ENCODE measurements at regions not wholly inside any gene's neighbourhood (a gene's known extent, or its start where the extent isn't known, plus 50 kb on each side); places are given as distances from the start of the nearest gene placed in this dataset.
"Not testable (repeated sequence)": the region's sequence is repeated elsewhere in the genome, so short reads cannot be mapped to it uniquely, and the experiment has no call there.

DNA sequence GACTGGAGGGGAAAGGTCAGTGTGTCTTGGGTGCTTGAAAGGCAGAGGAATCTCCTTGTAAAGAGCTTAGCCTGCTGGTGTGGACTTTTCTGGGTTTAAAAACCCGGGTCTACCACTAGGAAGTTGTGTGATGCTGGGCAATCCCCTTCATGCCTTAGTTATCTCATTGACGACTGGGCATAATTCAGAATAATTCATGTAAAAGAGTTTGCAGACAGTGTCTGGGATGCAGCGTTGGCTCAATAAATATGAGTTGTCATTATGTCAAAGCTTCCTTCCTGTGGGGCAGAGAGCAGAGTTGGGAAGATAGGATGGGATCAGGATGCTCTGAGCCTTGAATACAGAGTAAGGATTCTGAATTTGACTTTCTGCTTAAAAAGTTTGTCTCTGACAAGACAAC is 196.4 kb downstream of the ADRA2A start:
- DNase-seq = no peak

DNA sequence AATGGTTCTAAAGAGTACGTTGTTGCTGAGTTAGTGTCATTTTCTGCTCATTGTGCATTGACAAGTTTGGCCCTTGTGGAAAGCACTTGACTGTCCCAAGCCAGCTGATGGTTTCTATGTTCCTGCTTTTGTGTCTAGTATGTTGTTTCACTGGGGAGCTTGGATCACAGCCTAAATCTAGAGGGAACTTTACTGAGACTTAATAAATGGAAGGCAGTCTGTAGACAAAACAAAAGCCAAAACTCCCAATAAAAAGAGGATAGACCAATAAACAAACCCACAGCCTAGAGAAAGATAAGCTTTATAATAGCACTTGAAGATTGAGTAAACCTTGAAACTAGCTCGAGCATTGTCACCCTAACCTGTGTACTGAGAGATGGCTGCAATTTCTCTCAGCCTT is 196.8 kb downstream of the ADRA2A start:
- no peak for DNase-seq

DNA sequence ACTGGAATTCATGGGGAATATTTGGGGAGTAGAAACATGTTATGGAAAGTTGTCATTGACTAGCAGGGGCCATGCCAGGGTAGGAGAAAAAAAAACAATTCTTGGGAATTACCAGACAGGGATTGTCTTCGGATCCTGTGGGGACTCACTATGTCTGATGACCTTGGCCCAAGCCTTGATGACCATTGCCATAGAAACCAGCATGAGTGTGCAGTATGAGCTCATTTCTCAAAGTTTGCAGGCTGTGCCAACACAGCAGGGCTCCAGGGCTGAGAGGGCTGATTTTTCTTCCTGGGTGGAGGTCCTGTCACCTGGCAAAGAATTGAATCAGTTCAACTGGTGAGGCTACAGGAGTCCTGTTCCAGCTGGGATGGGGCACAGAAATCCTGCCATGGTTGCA is 198.3 kb downstream of the ADRA2A start:
- DNase-seq = no peak

DNA sequence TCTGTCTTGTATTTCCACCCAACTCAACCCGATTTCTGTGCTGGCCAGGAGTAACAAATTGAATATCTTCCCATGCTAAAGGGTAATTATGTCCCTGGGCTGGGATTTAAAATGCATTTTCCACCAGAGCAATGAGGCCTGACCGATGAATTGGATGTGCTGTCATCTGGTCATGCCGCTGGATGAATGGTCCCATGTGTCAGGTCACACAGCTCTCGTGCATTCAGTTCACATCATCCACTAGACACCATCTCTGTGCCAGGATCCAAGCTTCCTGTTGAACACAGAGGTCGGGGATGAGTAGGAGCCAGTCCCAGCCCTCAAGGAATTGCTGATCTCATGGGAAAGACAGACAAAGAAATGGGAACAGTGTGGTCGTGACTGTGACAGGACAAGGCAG is 200.8 kb downstream of the ADRA2A start:
- DNase-seq = no peak

DNA sequence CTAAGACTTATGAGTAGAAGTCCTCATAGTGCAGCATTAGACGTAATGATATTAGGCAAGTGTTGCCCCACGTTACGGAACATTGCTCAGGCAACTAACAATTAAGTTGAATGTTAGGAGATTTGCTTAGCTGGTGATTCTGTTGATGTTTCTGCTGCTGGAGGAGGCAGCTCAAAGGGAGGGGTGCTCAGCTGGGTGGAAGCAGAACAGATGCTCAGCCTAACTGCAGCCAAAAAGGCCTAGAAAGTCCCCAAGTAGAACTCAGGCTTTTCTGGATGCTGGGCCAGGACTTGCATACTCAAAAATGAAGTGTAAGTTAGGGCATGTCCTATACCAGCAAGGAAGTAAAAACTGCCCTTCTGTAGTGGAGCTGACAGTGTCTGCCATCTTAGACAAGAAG is 201.4 kb downstream of the ADRA2A start:
- DNase-seq = no peak

DNA sequence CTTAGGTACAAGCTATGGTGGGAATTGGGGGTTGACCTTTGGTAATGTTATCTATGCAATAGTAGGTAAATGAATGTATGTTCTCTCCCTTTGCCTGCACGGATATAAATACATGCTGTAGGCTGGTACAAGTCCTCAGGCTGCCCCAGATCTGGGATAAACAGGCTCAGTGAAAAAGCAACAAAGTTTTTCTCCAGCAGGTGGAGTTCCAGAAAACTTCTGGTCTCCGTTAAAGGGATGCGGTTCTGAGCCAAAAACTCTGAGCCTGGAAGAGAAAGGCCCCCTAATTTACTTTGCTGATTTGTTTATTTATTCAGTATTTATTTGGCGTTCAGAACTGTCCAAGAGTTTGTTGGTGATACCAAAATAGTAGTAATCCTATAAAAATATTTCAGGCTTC is 204.7 kb downstream of the ADRA2A start:
- no peak for DNase-seq

DNA sequence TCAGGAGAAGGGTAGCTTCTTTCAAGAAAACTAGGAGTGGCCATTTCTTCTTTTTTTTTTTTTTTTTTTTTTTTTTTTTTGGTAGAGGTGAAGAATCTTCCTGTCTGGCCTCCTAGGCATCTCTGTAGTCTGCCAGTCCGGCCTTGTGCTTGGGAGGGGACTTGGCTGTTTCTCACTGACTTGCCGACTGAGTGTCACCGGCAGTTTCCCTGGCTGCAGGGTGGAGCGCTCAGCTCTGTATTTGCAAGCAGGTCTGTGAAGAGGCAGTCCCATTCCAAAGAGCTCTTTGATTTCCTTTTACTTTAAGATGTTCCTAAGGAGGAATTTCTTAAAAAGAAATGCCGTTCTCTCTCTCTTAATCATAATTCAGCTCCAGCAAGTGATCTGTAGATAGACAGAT is 212.6 kb downstream of the ADRA2A start:
- no peak for DNase-seq

DNA sequence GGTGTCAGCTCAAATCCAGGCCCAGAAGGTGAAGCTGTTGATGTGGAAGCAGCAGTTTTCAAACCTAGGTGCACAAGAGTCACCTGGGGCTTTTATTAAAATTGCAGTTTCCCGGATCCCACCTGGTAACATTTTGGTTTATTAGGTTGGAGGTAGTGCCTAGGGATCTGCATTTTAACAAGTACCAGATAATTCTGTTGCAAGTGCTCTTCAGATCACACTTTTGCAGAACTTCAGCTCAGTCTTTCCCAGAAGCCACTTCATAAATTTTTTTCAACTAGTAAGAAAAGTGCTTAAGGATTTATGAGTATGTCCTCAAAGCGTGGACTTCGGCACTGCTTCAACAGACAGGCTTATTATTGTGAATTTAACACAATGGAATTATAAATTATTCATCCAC is 213.8 kb downstream of the ADRA2A start:
- DNase-seq = no peak

DNA sequence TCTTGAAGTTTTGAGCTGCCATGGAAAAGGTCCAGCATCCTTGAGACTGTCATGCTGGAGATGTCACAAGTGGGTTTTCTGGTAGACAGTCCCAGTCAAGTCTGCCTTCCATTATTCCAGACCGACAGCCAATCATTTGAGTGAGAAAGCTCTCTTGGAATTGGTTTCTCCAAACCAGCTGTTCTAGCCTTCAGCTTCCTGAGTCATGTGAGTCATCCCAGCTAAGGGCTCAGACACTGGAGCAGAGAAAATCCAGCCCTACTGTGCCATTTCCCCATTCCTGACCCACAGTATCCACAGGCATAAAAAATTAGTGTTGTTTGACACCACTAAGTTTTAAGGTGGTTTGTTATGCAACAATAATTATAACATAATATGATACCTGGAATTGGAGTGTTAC is 219.0 kb downstream of the ADRA2A start:
- DNase-seq = no peak

DNA sequence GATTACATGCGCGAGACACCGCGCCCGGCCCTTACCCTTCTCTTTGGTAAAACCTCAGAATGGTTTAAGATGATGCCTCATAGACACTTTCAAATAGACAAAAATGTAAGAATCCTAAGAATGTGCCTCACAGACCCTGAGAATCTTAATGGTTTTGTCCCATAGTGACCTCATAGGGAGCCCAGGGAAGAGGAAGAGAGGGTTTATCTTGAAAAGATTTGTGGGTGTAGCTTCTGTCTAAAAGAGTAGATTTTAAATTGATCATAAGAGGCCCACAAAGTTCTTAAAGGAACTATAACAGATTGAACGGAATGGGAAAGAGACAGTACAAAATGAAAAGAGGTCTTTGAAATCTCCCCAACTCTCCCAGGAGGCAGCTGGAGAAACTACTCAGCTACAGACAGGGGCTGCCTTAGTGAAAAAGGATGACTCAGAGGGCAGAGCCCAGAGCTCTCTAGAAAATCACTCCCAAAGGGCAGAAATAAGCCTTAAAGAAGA is 220.6 kb downstream of the ADRA2A start:
- DNase-seq = no peak

DNA sequence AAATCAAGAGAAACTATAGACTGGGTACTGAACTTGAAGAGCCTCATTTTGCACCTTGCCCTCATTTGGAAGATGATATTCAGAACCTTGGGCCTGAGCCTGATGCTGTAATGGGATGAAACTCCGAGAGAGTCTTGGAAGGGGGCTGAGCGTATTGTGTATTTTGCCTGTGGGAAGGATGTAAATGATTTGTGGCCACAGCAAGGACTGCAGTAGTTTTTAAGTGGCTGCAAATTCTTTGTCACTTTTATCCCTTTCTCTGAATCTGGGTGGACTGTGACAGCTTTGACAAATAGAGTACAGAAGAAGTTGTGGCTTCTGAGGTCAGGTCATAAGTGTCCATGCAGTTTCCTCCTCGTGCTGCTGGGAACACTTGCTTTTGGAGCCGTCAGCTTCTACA is 221.2 kb downstream of the ADRA2A start:
- no peak for DNase-seq

DNA sequence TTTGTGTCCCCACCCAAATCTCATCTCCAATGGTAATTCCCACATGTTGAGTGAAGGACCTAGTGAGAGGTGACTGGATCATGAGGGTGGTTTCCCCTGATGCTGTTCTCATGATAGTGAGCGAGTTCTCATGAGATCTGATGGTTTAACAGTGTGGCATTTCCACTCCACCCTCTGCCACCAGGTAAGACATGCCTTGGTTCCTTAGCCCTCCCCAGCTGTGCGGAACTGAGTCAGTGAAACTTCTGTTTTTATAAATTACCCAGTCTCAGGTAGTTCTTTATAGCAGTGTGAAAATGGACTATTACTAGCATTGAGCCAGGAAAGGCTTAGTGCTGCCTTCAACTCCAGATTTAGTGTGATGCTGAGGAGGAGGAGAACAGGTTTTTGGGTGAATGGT is 222.2 kb downstream of the ADRA2A start:
- DNase-seq = no peak

DNA sequence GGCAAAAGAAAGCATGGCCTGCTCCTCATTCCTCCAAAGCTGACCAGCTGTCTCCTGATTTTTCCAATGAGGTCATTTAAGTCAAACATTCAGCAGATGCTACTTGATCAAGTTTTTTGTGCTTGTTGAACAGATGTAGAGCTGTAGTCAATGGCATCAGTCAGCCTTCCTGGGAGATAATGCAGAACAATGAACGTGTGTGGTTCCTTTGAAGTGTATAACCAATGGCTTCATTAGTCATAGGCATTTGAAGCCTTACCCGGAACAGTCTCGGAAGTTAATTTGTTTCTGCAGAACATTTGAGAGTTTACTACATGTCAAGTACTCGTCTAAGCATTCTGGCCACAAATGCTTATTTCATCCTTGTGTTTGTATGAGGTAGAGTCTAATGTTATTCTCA is 227.1 kb downstream of the ADRA2A start:
- DNase-seq = no peak

DNA sequence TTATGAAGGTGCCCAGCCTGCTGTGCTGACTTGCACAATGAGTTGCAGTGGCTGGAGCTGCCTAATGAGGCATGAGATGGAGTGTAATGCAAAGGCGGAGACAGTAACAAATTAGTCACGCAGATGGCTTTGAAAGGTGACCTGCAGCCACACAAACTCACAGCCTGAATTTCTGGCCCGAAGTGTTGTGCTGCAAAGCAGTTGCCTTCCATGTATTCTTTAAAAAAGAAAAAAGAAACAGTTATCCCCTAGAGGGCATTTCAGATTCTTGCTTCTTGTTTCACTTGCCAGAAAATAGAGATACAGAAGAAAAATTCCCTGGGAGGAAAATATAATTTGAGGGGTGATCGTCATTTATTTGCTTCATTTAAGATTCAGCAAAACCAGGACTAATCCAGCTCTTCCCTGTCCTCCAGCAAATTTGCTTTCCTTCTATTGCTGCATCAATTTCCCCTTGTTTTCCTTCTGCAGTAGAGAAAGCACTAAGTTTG is 239.9 kb downstream of the ADRA2A start:
- no peak for DNase-seq

DNA sequence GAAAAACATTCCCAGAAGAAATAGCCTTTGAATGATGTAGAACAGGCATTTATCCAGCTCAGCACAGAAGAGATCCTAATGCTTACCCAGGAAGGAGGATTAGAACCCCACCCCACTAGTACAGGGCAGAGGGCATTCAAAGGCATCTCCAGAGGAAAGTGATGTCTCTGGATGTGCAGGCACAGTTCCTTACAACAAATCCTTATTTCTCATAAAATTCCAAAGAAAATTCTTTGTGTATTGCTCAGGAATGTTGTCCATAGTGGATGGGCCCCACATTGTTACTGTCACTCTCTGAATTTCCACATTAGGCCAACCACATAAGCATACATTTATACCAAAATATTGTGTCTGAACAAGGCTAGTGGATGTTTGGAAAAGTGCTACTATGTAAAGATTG is 243.0 kb downstream of the ADRA2A start:
- DNase-seq = no peak

DNA sequence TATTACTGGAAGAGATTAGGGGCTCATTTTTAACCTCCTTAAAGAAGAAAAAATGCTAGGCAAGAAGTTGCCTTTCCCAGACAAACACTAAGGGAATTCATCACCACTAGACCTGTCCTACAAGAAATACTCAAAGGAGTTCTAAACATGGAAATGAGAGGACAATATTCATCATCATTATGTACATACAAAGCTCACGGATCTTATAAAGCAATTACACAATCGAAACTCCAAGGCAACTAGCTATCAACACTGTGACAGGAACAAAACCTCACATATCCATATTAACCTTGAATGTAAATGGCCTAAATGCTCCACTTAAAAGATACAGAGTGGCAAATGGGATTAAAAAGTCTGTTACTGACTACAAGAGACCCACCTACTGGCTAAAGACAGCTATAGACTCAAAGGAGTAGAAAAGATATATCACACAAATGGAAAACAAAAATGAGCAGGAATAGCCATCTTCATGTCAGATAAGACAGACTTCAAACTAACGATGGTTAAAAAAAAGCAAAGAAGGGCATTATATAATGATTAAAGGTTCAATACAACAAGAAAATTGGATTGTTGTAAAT is 246.6 kb downstream of the ADRA2A start:
- DNase-seq = no peak

DNA sequence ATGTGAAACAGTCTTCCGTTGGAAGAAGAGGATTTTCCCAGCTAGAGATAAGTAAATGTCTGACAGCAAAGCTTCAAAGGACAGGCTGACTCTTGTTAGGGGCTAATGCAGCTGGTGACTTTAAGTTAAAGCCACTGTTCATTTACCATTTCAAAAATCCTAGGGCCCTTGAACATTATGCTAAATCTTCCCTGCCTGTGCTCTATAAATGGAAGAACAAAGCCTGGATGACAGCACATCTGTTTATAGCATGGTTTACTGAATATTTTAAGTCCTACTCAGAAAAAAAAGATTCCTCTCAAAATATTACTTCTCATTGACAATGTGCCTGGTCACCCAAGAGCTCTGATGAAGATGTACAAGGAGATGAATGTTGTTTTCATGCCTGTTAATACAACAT is 255.3 kb downstream of the ADRA2A start:
- not testable (repeated sequence) for DNase-seq

DNA sequence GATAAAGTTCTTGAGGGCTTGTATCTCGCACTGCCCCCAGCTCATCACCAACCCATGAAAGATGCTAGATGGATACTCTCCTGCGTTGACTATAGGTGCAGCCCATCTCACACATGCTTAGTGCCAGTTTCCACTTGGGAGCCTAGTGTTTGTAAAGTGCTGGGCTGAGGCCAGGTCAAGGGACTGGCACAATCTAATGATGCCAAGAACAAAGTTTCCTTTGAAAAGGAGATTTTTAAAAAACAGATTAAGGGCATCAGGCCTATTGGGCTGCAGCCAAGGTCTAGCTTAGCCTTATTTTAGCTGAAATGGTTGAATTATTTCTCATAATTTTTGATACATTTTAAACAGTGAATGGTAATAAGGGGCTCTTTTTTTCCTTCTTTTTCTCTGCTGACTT is 259.0 kb downstream of the ADRA2A start:
- DNase-seq = no peak

DNA sequence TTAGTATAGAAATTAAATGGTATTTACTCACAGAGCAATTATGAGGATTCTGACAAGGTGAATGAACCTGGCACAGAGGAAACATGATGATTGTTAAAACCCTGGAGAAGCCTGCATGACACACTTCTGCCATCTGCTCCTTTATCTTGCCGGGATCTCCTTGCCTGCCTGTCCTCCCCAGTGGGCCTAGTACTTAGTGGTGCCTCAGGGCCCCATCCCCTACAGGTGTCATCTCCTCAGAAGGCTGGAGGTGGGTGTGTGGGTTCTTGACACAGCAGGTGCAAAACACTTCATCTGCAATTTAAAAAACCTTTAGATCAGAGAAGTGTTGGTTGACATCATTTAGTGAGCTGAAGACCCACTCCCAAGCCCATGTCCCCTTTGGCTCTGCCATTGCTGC is 261.2 kb downstream of the ADRA2A start:
- DNase-seq = no peak

DNA sequence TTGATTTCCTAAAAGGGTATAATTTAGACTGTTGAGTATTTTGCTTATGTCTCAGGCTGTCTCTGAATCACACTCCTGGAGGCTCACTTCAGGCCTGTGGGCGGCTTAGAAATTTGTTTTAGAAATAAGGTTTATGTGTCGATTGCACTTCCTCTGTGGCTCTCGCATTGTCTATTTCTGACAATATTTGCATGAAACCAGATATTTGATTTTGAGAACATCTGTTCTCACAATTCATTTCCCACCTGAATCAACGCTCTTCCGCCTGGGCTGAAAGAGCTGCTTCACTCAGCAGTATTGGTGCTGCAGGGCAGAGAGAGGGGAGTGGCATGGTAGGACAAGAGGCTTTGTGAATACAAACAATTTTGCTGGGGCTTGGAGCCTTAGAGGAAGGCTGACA is 262.0 kb downstream of the ADRA2A start:
- no peak for DNase-seq

DNA sequence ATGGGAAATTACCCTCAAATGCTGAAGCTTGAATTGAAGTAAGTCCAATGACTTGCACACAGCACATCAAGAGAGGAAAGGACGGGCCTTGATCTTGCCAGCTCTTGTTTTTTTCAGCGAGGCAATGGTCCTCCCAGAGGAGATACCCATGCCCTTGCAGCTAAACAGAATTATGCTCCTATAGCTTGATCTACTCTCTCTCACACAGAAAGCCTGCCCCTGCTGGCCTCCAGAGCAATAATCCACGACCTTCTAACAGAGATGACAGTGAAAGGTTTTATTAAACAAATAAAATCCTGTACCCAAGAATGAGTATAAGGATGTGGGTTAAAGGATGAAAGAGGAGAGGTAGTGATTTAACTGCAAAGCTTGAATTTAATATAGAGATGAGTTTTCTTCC is 268.0 kb downstream of the ADRA2A start:
- DNase-seq = no peak

DNA sequence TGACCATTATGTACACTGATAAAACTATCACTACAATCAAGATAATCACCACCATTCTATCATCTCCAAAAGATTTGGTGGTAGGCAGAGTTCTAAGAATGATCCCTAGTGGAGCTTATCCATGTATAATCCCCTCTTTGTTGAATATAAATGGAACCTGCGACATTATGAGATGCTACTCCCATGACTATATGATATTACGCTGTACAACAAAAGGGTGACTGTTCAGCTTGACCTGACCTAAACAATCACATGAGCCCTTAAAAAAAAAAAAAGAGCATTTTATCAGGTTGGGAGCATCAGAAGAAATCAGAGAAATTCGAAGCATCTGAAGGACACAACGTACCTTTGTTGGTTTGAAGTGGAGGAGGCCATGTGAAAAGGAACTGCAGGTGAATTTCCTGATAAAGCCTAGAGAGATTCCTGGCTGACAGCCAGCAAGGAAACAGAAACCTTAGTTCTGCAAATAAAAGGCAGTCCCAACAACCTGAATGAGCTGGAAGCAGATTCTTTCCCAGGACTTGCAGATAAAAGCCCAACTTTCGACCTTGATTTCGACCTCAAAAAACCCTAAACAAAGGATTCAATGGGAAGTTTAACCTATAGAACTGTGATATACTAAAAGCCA is 270.7 kb downstream of the ADRA2A start:
- no peak for DNase-seq

DNA sequence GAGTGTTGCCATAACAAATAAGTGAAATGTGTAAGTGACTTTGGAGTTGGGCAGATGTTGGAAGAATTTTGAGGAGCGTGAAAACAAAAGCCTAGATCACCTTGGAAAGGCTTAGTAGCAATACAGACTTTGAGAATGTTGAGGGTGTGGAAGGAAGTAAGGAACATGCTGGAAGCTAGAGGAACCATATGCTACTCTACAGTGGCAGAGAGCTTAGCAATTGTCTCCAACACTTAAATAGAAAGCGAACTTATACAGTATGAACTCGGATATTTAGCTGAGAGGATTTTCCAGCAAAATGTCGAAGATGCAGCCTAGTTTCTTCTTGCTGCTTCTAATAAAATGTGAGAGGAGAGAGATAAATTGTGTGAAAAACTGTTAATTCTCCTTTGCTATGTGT is 271.2 kb downstream of the ADRA2A start:
- no peak for DNase-seq

DNA sequence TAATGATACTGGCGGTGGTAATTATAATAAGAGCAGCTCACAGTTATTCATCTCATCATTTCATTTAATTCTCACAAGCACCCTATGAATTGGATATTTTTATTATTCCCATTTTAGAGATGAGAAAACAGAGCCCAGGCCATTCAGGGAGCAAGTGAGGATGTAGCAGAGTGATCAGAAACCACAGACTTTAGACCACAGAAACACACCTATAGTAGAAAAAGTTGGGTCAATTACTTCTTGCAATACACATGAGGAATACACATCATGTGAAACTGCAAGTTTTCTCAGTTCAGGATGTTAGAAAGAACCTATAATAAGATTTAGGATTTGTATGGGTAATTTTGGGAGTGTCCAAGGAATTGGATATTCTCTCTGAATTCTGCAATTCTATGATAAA is 278.0 kb downstream of the ADRA2A start:
- DNase-seq = no peak

DNA sequence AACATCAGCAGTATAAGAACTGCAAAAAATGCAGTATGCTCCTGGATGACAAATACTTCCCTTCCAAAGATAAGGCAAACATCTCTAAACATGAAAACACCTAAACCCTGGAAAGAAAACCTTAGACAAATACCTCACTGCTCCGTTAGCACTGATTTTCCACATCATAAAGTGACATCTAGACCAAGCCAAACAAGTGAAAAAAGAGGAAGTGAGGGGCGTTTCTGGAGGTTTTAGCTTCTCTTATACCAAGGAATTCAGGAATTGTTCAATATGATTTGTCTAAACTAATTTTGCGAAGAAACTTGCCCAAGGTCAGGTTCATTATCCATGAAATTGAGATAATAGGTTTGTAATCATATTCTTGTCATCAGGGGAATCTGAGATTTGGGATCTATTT is 279.7 kb downstream of the ADRA2A start:
- no peak for DNase-seq
